GM19324 (cell line): ENCODE measurements at regions not wholly inside any gene's neighbourhood (a gene's known extent, or its start where the extent isn't known, plus 50 kb on each side); places are given as distances from the start of the nearest gene placed in this dataset.

Experiments
- ATAC-seq: cut with Tn5 transposase; IDR thresholded peaks from one replicate; pipeline ENCODE4 v1.9.1; 2021; ENCODE audit warnings: mild to moderate bottlenecking, moderate library complexity; ENCODE audit not compliant: unreplicated experiment, low FRiP score

DNA sequence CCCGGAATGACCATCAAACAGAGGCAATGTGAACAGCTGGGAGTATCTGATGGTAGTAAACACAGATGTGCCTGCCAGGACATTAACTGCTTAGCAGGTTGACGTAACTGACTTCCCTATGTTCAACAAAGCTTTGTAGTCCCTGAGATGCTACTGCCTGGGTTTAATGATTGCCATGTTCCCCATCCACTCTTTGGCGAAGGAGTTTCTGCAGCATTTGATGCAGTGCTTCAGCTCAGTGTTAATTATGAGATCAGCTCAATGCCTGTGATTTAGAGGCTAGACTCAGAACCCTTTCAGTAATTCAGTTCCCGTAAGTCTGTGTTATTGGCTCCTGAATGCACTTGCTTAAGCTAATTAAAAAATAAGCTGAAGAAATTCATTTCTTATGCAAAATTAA lies 547.3 kb upstream of the ZNF608 start:
- no peak for ATAC-seq

DNA sequence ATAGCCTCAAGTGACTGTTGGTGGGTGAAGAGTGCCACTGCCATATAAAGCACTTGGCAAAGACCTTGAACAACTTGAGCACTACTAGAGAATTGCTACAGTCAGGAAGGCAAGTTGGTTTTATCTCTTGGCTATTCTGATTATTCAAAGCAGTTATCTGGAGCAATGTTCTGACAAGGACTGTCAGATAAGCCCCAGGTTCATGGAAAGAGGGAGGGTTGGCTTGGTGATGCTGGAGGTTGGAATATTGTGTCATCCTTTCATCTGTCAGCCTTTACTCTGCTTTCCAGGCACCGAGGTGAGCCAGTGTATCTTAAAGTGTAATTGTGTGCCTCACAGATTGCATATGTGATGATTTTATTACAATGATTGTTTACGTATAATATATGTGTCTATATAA lies 548.4 kb upstream of the ZNF608 start:
- no peak for ATAC-seq

DNA sequence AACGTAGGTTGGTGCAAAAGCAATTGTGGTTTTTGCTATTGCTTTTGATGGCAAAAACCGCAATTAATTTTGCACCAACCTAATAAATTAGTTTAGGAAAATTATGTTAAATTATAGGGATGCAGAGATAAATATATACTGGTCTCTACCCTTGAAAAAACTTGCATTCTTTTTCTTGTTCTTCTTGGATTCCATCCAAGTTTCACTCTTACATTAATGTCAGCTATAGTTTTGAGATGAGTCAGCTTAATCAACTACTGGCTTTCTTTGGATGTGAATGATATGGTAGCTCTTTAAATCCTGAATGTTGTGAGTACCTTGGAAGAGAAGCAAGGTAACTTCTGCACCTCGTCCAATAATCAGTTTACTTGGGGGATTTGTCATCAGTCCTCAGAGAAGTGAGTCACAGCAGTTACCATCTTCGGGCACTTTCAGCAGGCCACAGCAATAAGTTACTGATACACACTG lies 549.0 kb upstream of the ZNF608 start:
- ATAC-seq = no peak

- ATAC-seq = no peak
Measured at GRCh38 chr5:125298258-125298657, 551.8 kb upstream of the ZNF608 start.

GRCh38 chr5:125298746-125299379 lies 552.4 kb upstream of the ZNF608 start:
- no peak for ATAC-seq

DNA sequence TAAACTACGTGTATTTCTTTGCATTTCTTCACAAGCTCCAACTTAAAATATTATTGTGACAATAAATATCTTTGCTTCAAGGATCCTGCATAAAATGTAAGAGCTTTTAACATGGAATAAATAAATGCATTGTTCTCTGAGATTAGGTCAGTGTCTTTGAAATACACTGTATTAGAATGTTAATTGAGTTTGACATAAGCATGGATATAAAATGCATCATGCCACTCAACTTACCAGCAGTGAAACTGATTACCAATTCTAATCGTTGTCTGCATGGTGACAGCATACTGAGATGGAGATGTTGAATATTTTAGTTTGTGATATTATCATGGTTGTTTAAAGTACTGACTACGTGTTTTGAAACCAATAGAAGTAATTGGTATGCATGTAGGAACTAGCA lies 555.3 kb upstream of the ZNF608 start:
- no peak for ATAC-seq

DNA sequence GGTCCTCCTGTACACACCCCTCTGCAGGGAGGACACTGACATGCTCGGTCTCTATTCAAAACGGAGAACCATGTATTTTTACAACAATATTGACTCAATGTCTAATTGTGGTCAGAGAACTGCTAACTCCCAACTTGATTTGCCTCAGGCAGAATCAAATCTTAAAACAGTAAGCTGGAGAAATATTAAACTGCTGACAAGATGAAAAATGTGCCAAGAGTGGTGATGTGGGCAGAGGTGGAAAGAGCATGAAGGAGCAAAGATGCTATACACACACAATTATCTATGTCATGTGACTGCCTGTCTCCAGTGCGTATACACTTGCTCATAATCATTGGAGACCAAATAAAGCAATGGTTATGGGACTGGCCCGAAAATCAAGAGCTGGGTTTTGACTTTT lies 556.1 kb upstream of the ZNF608 start:
- ATAC-seq = no peak

DNA sequence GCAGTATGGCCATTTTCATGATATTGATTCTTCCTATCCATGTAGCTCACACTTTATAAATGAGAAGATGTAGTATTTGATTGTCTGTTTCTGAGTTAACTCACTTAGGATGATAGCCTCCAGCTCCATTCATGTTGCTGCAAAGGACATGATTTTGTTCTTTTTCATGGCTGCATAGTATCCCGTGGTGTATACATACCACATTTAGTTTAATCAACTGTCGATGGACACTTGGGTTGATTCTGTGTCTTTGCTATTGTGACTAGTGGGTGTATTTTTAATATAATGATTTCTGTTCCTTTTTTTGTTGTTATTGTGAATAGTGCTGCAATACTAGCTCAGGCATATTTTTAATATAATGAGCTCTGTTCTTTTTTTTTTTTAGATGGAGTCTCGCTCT lies 560.3 kb upstream of the ZNF608 start:
- no peak for ATAC-seq

DNA sequence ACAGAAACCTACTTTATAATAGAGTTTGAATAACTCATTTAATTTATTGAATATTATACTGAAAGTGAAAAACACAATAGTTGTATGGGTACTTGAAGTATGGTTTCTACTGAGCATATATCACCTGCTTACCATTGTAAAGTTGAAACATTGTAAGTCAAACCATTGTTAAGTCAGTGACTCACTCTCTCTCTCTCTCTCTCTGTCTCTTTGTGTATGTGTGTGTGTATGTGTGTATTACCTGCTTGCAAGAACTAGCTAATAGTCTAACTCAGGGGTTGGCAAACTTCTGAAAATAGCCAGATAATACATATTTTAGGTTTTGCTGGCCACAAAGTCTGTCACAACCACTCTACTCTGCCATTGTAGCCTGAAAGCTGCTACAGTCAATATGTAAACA lies 564.3 kb upstream of the ZNF608 start:
- no peak for ATAC-seq

- ATAC-seq = no peak
Measured at GRCh38 chr5:125311743-125312142, 565.3 kb upstream of the ZNF608 start.

- no peak for ATAC-seq
Measured at GRCh38 chr5:125313555-125313954, 567.1 kb upstream of the ZNF608 start.

DNA sequence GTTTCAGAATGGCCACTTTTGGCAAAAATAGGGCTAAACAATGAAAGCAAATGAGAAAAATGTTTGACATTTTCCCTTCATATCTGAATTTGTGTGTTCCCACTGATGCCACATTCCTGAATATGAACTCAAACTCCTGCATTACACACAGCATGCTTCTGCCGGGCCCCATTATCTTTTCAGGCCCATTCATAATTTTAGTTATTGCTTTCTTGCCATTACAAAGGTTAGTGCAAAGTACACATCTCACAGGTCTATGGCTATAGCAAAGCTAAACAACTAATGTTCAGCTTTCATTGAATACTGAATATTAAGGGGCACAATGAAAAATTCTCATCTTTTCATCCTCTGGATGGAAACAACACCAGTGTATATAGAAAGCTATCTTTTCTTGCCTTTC lies 568.9 kb upstream of the ZNF608 start:
- no peak for ATAC-seq

DNA sequence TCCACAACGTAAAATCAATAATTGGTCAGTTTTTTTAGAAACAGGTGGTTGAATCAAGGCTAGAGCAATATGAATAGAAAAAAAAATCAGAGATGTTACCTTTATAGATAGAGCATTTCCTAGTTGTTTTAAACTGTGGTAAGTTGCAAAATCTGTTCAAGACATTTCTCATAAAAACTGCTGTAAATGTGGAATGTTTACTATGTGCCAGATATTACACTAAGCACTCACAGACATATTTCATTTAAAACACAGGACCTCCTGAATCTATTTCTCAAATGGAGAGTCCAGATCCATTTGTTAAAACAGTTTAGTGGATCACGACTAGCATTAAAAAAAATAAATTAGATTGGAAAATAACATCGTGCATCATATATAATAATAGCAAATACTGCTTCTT lies 570.0 kb upstream of the ZNF608 start:
- no peak for ATAC-seq

DNA sequence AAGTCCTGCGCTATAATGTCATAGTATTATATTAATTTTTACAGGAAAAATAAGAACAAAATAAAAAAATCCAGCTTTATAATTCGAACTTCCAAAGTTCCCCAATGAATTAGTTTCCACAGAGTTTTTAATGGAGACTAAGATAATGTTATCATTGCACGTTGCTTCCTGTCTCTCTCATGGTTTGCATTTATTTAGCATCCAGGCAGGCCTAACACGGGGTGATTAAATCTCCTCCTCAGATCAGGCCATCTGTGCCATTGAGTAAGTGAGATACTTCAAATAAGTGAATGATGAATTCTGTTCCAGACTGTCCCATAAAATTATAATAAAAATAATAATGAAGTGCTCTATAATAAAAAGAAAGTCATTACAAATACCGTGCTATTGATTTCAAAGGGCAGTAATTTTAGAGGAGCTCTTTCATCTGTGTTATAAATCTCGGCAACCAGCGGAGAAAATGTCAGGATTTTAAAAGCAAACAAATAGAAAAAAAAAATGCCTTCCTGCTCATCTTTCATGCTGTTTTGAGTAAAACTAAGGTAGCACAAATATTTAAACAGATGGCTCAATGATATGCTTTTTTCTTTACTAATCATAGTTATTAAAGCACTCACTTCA lies 570.6 kb upstream of the ZNF608 start:
- no peak for ATAC-seq

GRCh38 chr5:125317536-125317995 lies 571.1 kb upstream of the ZNF608 start:
- no peak for ATAC-seq

- ATAC-seq = no peak
Measured at GRCh38 chr5:125321654-125322053, 575.2 kb upstream of the ZNF608 start.

DNA sequence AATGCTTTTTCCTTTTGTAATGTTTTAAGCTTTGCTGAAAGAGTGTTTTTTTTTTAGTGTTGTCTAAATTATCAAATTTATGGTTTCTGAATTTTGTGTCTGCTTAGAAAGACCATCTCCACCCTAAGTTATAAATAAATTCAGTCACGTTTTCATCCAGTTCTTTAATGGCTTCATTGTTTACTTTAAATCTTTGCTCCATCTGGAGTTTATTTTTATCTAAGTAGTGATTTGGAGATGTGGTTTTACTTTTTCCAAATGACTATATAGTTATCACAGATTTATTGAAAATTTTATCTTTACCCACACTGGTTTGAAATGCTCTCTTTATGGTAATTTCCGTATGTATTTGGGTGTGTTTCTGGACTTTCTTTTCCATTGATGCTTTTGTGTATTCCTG lies 577.2 kb upstream of the ZNF608 start:
- ATAC-seq = no peak

- ATAC-seq = no peak
Measured at GRCh38 chr5:125325488-125326149, 579.2 kb upstream of the ZNF608 start.

GRCh38 chr5:125326150-125326510 lies 579.7 kb upstream of the ZNF608 start:
- ATAC-seq = no peak

GRCh38 chr5:125327676-125328075 lies 581.2 kb upstream of the ZNF608 start:
- no peak for ATAC-seq

DNA sequence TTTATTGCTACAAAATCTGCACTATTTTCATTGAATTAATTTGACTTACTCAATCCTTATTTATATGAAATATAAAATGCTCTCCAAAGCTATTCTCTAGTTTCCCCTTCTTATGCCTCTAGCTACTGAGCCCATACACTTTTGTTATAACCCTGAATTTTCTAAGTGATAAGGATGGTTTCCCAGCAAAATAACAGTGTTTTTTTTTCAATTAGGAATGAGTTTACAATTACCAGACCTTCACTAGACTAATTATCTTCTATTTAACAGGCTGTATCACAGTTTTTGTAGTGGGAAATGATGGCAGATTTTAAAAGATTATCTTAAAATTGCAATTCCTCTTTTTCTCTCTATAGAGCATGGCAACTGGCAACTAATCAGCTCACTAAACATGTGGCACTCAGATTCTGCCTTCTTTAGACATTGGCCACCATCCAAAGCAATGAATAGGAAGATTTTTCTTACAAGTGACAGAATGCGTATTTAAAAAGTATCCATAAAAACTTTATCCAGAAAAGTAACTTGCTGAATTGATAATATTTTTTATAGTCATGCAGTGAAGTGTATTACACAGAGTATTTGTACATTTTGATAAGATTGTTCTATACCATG lies 585.7 kb upstream of the ZNF608 start:
- no peak for ATAC-seq

DNA sequence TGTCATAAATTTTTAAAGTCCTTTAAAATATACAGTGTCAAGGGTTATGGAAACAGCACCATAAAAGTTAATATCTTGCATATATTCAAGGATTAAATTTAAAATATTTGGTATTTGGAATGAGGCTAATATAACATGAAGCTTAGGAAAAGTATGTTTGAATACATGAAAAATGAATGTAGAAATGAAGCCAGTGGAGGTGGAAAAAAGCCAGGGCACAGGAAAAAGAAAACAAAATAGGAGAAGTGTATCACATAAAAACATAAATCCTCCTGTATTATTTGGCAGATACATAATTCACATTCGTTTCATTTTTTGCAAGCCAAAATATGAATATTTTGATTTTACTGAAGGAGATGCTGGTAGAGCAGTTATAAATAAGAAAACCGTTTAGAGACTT lies 587.0 kb upstream of the ZNF608 start:
- ATAC-seq = no peak
